Kidney epithelial cell (primary cell): ENCODE measurements at regions not wholly inside any gene's neighbourhood (a gene's known extent, or its start where the extent isn't known, plus 50 kb on each side); places are given as distances from the start of the nearest gene placed in this dataset.

Experiments used
- DNase-seq: peaks from one replicate; pipeline ENCODE4 v3.0.0-alpha.2; 2010; ENCODE audit warnings: low read depth
- H3K27me3 ChIP-seq: 2 replicates; pipeline ENCODE4 v1.6.0; 2011; ENCODE audit warnings: low read length; ENCODE audit not compliant: control insufficient read depth, insufficient read depth
- H3K36me3 ChIP-seq: 2 replicates; pipeline ENCODE4 v1.5.1; 2011; ENCODE audit warnings: low read length; ENCODE audit not compliant: control insufficient read depth, insufficient read depth
- H3K4me3 ChIP-seq: 2 replicates; pipeline ENCODE4 v1.5.1; 2011; ENCODE audit warnings: low read depth, mild to moderate bottlenecking, control low read depth, low read length
- TF ChIP-seq, protein P1 (sequence below): IDR thresholded peaks from 2 replicates; pipeline ENCODE4 v1.5.1; 2011; ENCODE audit warnings: mild to moderate bottlenecking, moderate library complexity, low read length, control low read depth, inconsistent platforms; ENCODE audit not compliant: insufficient read depth, poor library complexity, severe bottlenecking

DNA sequence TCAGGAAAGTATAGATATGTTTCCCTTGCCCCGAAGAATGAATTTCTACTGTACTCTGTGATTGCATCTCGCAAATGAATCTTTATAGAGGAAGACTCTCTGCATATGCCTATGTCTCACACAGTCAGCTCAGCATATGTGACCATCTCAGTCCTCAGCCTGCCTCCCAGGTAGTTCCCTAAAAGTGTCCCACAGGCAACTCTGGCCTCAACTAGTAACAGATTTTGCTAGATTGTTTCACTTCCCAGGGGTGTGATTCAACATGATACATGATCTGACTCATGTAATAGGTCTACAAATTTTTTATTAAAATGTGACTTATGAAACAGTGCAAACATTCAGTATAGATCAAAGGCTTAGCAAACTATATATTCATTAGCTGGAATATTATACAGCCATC lies 296.6 kb upstream of the CRIM1 start:
- Histone ChIP-seq H3K4me3 (no peak overlapping the region), H3K27me3 (no peaks in the 10 kb centered on the region), H3K36me3 (no peaks in the 10 kb centered on the region)
- TF ChIP-seq, protein P1, sequence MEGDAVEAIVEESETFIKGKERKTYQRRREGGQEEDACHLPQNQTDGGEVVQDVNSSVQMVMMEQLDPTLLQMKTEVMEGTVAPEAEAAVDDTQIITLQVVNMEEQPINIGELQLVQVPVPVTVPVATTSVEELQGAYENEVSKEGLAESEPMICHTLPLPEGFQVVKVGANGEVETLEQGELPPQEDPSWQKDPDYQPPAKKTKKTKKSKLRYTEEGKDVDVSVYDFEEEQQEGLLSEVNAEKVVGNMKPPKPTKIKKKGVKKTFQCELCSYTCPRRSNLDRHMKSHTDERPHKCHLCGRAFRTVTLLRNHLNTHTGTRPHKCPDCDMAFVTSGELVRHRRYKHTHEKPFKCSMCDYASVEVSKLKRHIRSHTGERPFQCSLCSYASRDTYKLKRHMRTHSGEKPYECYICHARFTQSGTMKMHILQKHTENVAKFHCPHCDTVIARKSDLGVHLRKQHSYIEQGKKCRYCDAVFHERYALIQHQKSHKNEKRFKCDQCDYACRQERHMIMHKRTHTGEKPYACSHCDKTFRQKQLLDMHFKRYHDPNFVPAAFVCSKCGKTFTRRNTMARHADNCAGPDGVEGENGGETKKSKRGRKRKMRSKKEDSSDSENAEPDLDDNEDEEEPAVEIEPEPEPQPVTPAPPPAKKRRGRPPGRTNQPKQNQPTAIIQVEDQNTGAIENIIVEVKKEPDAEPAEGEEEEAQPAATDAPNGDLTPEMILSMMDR, result no peak
- DNase-seq, result no peak

- Histone ChIP-seq H3K4me3 (no peak overlapping the region), H3K27me3 (no peaks in the 10 kb centered on the region), H3K36me3 (no peaks in the 10 kb centered on the region)
- TF ChIP-seq, protein P1, result no peak
- no peak for DNase-seq
These were observed 297.5 kb upstream of the CRIM1 start for GRCh38 chr2:36058076-36058475.

DNA sequence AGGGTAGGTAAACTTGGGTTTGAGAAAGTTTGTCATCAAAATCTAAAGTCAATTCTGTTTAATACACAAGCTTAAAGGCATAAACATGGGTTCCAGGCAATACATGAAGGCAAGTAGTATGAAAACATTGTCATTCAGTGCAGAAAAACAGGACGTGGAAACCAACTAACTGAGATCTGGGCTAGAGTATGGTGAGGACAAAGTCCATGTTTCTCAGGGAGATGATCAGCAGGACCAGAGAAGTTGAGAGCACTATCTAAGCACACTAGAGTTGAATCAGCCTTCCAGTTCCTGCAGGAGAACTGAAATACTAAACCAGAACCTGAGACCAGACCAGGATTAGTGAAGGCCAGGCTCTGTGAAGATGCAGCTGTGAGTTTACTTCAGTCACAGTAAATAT lies 302.8 kb upstream of the CRIM1 start:
- DNase-seq, result no peak
- Histone ChIP-seq H3K4me3 (no peak overlapping the region), H3K27me3 (no peaks in the 10 kb centered on the region), H3K36me3 (no peaks in the 10 kb centered on the region)
- TF ChIP-seq, protein P1, result no peak

- Histone ChIP-seq H3K36me3 (no peaks in the 10 kb centered on the region), H3K27me3 (no peaks in the 10 kb centered on the region), H3K4me3 (no peak overlapping the region)
- no peak for DNase-seq
- TF ChIP-seq, protein P1, result no peak
These were observed 311.2 kb upstream of the CRIM1 start for GRCh38 chr2:36044411-36044810.

- Histone ChIP-seq H3K4me3 (no peak overlapping the region), H3K27me3 (no peaks in the 10 kb centered on the region), H3K36me3 (no peaks in the 10 kb centered on the region)
- TF ChIP-seq, protein P1, result no peak
- DNase-seq, result no peak
These were observed 320.4 kb upstream of the CRIM1 start for GRCh38 chr2:36035137-36035536.

- no peaks in the 10 kb centered on the region for H3K27me3 ChIP-seq
- no peak for DNase-seq
- H3K36me3 ChIP-seq, result no peaks in the 10 kb centered on the region
- no peak overlapping the region for H3K4me3 ChIP-seq
- TF ChIP-seq, protein P1, result no peak
These were observed 323.5 kb upstream of the CRIM1 start for GRCh38 chr2:36032046-36032445.
